Activated CD8-positive, alpha-beta T cell treated with anti-CD3 and anti-CD28 coated beads, Interleukin-2, amount 10 ng/mL, durations not matched to agents 7 days and 5 days (primary cell): ENCODE measurements at regions not wholly inside any gene's neighbourhood (a gene's known extent, or its start where the extent isn't known, plus 50 kb on each side); places are given as distances from the start of the nearest gene placed in this dataset.

Experiments used
- ATAC-seq: fragments of 150-1000 bp; cut with Tn5 transposase; one replicate; pipeline ENCODE4 v1.10.0; 2021; ENCODE audit warnings: moderate library complexity
- CTCF ChIA-PET: fragments of 350-600 bp; sonication (Branson Sonifier 250); formaldehyde crosslinking; loops from one replicate; lab custom pipeline; 2021; ENCODE audit warnings: antibody characterized with exemption; lab: Charles Lee
- POLR2A ChIA-PET: fragments of 350-600 bp; sonication (Branson Sonifier 250); formaldehyde crosslinking; loops from one replicate; lab custom pipeline; 2021; ENCODE audit warnings: antibody characterized with exemption; lab: Charles Lee
- DNase-seq: peaks from one replicate; pipeline ENCODE4 v3.0.0-alpha.2; 2020
- H3K27ac Mint-ChIP-seq: one replicate; pipeline ENCODE4 v1.8.0; 2021; ENCODE audit warnings: mild to moderate bottlenecking, mixed read lengths
- H3K27me3 Mint-ChIP-seq: one replicate; pipeline ENCODE4 v1.8.0; 2021; ENCODE audit warnings: low read depth, mixed read lengths
- H3K36me3 Mint-ChIP-seq: one replicate; pipeline ENCODE4 v1.8.0; 2021; ENCODE audit warnings: low read depth, mixed read lengths
- H3K4me1 Mint-ChIP-seq: one replicate; pipeline ENCODE4 v1.8.0; 2021; ENCODE audit warnings: low read depth, mixed read lengths
- H3K4me3 Mint-ChIP-seq: one replicate; pipeline ENCODE4 v1.8.0; 2021; ENCODE audit warnings: mild to moderate bottlenecking, mixed read lengths
- H3K9me3 Mint-ChIP-seq: one replicate; pipeline ENCODE4 v1.8.0; 2022; ENCODE audit warnings: mixed read lengths; ENCODE audit not compliant: insufficient read depth

- no peaks in the 10 kb centered on the region for H3K9me3 Mint-ChIP-seq
- ATAC-seq: no peak
- H3K27me3 Mint-ChIP-seq: no peaks in the 10 kb centered on the region
- peaks cover 9% of the 10 kb centered on the region for H3K36me3 Mint-ChIP-seq
- H3K4me1 Mint-ChIP-seq: peaks cover 4% of the 10 kb centered on the region
- DNase-seq: no peak
- POLR2A ChIA-PET: no interaction called here
- H3K4me3 Mint-ChIP-seq: no peak overlapping the region
- CTCF ChIA-PET: no interaction called here
- no peak overlapping the region for H3K27ac Mint-ChIP-seq
Measured at GRCh38 chr7:21276471-21277035, 151.3 kb upstream of the SP4 start.

GRCh38 chr7:21278944-21279343 is 148.9 kb upstream of the SP4 start:
- H3K36me3 Mint-ChIP-seq: peaks cover 9% of the 10 kb centered on the region
- CTCF ChIA-PET: no interaction called here
- peaks cover 4% of the 10 kb centered on the region for H3K4me1 Mint-ChIP-seq
- ATAC-seq (no peak), DNase-seq (no peak)
- POLR2A ChIA-PET: no interaction called here
- no peak overlapping the region for H3K27ac Mint-ChIP-seq
- H3K9me3 Mint-ChIP-seq: no peaks in the 10 kb centered on the region
- H3K27me3 Mint-ChIP-seq: no peaks in the 10 kb centered on the region
- no peak overlapping the region for H3K4me3 Mint-ChIP-seq

DNA sequence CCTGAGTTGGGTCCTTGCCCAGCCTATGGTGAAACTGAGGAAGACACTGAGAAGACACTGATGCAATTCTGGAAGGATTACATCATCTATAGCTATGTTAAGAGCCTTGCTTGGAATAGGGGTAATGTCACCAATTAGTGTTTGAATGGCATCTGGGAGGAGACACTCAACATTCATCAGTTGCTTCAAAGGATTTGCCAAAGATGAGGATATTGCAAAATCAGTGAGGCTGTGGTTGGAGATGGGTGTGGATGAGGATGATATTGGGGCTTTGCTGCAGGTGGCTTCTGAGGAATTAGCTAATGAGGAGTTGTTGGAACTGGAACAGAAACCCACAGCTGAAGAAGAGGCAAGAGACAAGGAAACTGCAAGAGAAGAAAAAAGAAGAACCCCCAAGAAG is 146.7 kb upstream of the SP4 start:
- no peak overlapping the region for H3K27ac Mint-ChIP-seq
- no peak overlapping the region for H3K4me3 Mint-ChIP-seq
- ATAC-seq (no peak), DNase-seq (no peak)
- no peaks in the 10 kb centered on the region for H3K9me3 Mint-ChIP-seq
- peaks cover 2% of the 10 kb centered on the region for H3K27me3 Mint-ChIP-seq
- ChIA-PET POLR2A (no interaction called here), CTCF (interaction anchor here (0.7 to 1.9 kb wide), 2 partner anchors 19 to 27 kb away, joined by 3 to 4 read pairs; no protein-coding TSS in a partner anchor)
- peaks cover 9% of the 10 kb centered on the region for H3K36me3 Mint-ChIP-seq
- peaks cover 4% of the 10 kb centered on the region for H3K4me1 Mint-ChIP-seq

GRCh38 chr7:21293771-21294170 is 134.1 kb upstream of the SP4 start:
- ChIA-PET CTCF (interaction anchor here (0.9 to 1.2 kb wide), 2 partner anchors 32 to 133 kb away, joined by 4 read pairs; no protein-coding TSS in a partner anchor), POLR2A (no interaction called here)
- no peak overlapping the region for H3K27ac Mint-ChIP-seq
- H3K4me1 Mint-ChIP-seq: no peaks in the 10 kb centered on the region
- no peaks in the 10 kb centered on the region for H3K36me3 Mint-ChIP-seq
- H3K27me3 Mint-ChIP-seq: no peaks in the 10 kb centered on the region
- H3K9me3 Mint-ChIP-seq: no peaks in the 10 kb centered on the region
- no peak for ATAC-seq
- no peak overlapping the region for H3K4me3 Mint-ChIP-seq
- no peak for DNase-seq

- Mint-ChIP-seq H3K27me3 (no peaks in the 10 kb centered on the region), H3K36me3 (peaks cover 2% of the 10 kb centered on the region), H3K4me3 (no peak overlapping the region), H3K9me3 (no peaks in the 10 kb centered on the region), H3K27ac (no peak overlapping the region), H3K4me1 (no peaks in the 10 kb centered on the region)
- ChIA-PET POLR2A (no interaction called here), CTCF (no interaction called here)
- no peak for ATAC-seq
- no peak for DNase-seq
Measured at GRCh38 chr7:21299766-21300165, 128.1 kb upstream of the SP4 start.

DNA sequence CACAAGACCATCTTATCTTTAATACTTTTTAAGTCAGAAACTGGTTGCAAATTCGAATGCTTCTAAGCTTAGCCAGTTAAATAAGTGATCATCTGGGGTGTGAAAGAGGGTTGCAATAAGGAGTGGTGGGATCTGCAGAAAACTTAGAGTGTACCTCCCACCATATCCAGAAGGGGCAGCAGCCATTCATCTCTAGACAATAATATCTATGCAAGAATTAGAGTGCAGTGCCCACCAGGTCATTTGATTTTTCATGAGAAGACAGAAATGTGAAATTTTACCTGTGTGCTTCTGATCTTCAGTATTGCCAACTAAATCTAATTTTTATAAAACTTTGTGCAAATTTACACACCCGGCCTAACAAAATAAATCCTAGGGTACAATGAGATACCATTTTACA is 127.2 kb upstream of the SP4 start:
- Mint-ChIP-seq H3K9me3 (no peaks in the 10 kb centered on the region), H3K4me3 (no peak overlapping the region), H3K36me3 (peaks cover 3% of the 10 kb centered on the region), H3K27ac (no peak overlapping the region), H3K27me3 (no peaks in the 10 kb centered on the region), H3K4me1 (peaks cover 3% of the 10 kb centered on the region)
- POLR2A ChIA-PET: no interaction called here
- CTCF ChIA-PET: no interaction called here
- ATAC-seq: no peak
- no peak for DNase-seq

DNA sequence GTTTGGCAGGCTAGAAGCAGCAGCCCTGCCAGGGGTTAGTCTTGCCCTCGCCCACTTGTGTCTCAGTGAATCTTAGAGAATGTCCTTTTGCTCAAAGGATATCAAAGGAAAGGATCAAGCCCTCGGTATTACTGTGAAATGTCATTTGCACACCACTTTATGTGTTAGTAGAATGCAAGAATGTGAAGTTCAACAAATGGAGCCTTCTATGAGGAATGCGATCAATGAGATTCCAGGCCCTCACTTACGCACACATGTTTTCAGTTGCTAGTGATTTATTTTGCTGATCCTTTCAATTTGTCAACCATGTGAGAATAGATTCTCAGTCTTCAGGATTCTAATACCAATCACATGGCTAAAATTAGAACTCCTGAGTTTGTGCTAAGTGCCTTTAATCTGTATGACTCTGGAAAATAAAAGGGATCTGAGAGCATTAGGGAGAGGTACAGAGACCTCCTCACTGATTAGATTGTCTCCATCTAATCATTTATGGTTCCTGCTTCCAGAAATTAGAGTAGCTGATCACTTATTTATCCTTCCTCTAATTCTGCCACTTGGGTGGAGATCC is 123.0 kb upstream of the SP4 start:
- ChIA-PET POLR2A (no interaction called here), CTCF (interaction anchor here (0.8 to 1.3 kb wide), 2 partner anchors 43 to 62 kb away, joined by 3 read pairs; no protein-coding TSS in a partner anchor)
- peaks cover 7% of the 10 kb centered on the region for H3K4me1 Mint-ChIP-seq
- H3K27ac Mint-ChIP-seq: no peak overlapping the region
- ATAC-seq: no peak
- DNase-seq: no peak
- H3K9me3 Mint-ChIP-seq: peaks cover 22% of the 10 kb centered on the region
- no peaks in the 10 kb centered on the region for H3K27me3 Mint-ChIP-seq
- peaks cover 15% of the 10 kb centered on the region for H3K36me3 Mint-ChIP-seq
- no peak overlapping the region for H3K4me3 Mint-ChIP-seq

GRCh38 chr7:21305455-21306235 is 122.2 kb upstream of the SP4 start:
- H3K9me3 Mint-ChIP-seq: peaks cover 22% of the 10 kb centered on the region
- POLR2A ChIA-PET: no interaction called here
- DNase-seq (no peak), ATAC-seq (no peak)
- H3K27ac Mint-ChIP-seq: no peak overlapping the region
- no peaks in the 10 kb centered on the region for H3K27me3 Mint-ChIP-seq
- no peak overlapping the region for H3K4me3 Mint-ChIP-seq
- H3K36me3 Mint-ChIP-seq: peaks cover 15% of the 10 kb centered on the region
- H3K4me1 Mint-ChIP-seq: peaks cover 7% of the 10 kb centered on the region
- CTCF ChIA-PET: interaction anchor here (0.8 to 1.3 kb wide), 2 partner anchors 43 to 61 kb away, joined by 3 read pairs; no protein-coding TSS in a partner anchor

GRCh38 chr7:21314954-21315353 is 112.9 kb upstream of the SP4 start:
- DNase-seq (no peak), ATAC-seq (no peak)
- Mint-ChIP-seq H3K27me3 (no peaks in the 10 kb centered on the region), H3K4me3 (no peak overlapping the region), H3K9me3 (peaks cover 15% of the 10 kb centered on the region), H3K4me1 (peaks cover 8% of the 10 kb centered on the region), H3K36me3 (peaks cover 7% of the 10 kb centered on the region), H3K27ac (no peak overlapping the region)
- ChIA-PET POLR2A (no interaction called here), CTCF (no interaction called here)

- ChIA-PET CTCF (interaction anchor here (0.9 to 1.1 kb wide), 2 partner anchors 8 to 40 kb away, joined by 3 read pairs; no protein-coding TSS in a partner anchor), POLR2A (no interaction called here)
Measured at GRCh38 chr7:21317966-21318915, 109.6 kb upstream of the SP4 start.

DNA sequence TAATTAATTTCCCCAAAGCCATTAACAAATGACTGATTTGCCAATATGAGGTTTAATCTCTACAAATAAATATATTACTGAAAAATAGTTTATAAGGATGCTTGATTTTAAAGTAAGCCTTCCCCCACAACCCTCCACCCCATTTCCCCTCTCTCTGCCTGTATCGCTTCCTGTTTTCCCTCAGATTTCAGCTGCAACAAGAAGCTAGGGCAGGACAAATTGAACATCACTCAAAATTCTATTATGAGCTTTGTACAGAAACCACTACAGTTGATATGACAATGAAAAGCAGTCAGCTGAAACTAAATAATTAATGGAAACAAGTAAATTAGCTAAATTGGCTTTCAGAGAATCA is 109.0 kb upstream of the SP4 start:
- H3K27ac Mint-ChIP-seq: no peak overlapping the region
- no peaks in the 10 kb centered on the region for H3K9me3 Mint-ChIP-seq
- peaks cover 8% of the 10 kb centered on the region for H3K4me1 Mint-ChIP-seq
- no peak overlapping the region for H3K4me3 Mint-ChIP-seq
- CTCF ChIA-PET: interaction anchor here (0.9 to 1.0 kb wide), 2 partner anchors 9 to 39 kb away, joined by 3 read pairs; no protein-coding TSS in a partner anchor
- ATAC-seq: no peak
- POLR2A ChIA-PET: no interaction called here
- no peak for DNase-seq
- no peaks in the 10 kb centered on the region for H3K27me3 Mint-ChIP-seq
- peaks cover 2% of the 10 kb centered on the region for H3K36me3 Mint-ChIP-seq

More at GRCh38 chr7:21317966-21318915, 109.6 kb upstream of the SP4 start:
- no peaks in the 10 kb centered on the region for H3K27me3 Mint-ChIP-seq
- peaks cover under 1% of the 10 kb centered on the region for H3K36me3 Mint-ChIP-seq
- no peaks in the 10 kb centered on the region for H3K9me3 Mint-ChIP-seq
- ATAC-seq: no peak
- H3K27ac Mint-ChIP-seq: no peak overlapping the region
- no peak for DNase-seq
- no peak overlapping the region for H3K4me3 Mint-ChIP-seq
- peaks cover 8% of the 10 kb centered on the region for H3K4me1 Mint-ChIP-seq
